Mesendoderm (in vitro differentiated cells): ENCODE measurements at regions not wholly inside any gene's neighbourhood (a gene's known extent, or its start where the extent isn't known, plus 50 kb on each side); places are given as distances from the start of the nearest gene placed in this dataset.
A peak's percentile ranks its signal among the peaks of the same experiment; 100 is the strongest.
"Not testable (repeated sequence)": the region's sequence is repeated elsewhere in the genome, so short reads cannot be mapped to it uniquely, and the experiment has no call there.

Experiments used
- DNase-seq: peaks from one replicate; pipeline ENCODE4 v3.0.0; 2013
- H2AK5ac ChIP-seq: 2 replicates; pipeline ENCODE4 v1.6.1; 2013; ENCODE audit warnings: low read length, inconsistent platforms
- H2BK120ac ChIP-seq: 2 replicates; pipeline ENCODE4 v1.6.1; 2013; ENCODE audit warnings: low read depth, mild to moderate bottlenecking, low read length, moderate library complexity, mixed read lengths
- H2BK15ac ChIP-seq: replicated peaks from 2 replicates; pipeline ENCODE4 v1.6.1; 2013; ENCODE audit warnings: low read depth, mild to moderate bottlenecking, moderate library complexity
- H2BK5ac ChIP-seq: 2 replicates; pipeline ENCODE4 v1.6.1; 2013; ENCODE audit warnings: low read length, inconsistent platforms
- H3K18ac ChIP-seq: 2 replicates; pipeline ENCODE4 v1.6.1; 2013; ENCODE audit warnings: mild to moderate bottlenecking, low read length, mixed read lengths
- H3K23ac ChIP-seq: one replicate; pipeline ENCODE4 v1.6.1; 2013; ENCODE audit warnings: low read length
- H3K27ac ChIP-seq: 2 replicates; pipeline ENCODE4 v1.5.1; 2013; ENCODE audit warnings: low read depth, mild to moderate bottlenecking, inconsistent platforms, low read length, moderate library complexity
- H3K27me3 ChIP-seq: 2 replicates; pipeline ENCODE4 v1.6.1; 2013; ENCODE audit warnings: low read length, control low read depth, mild to moderate bottlenecking, inconsistent platforms; ENCODE audit not compliant: insufficient read depth, poor library complexity
- H3K36me3 ChIP-seq: 2 replicates; pipeline ENCODE4 v1.6.1; 2013; ENCODE audit warnings: low read length, inconsistent platforms; ENCODE audit not compliant: control insufficient read depth, insufficient read depth
- H3K4ac ChIP-seq: one replicate; pipeline ENCODE4 v1.6.1; 2013; ENCODE audit warnings: low read depth, mild to moderate bottlenecking, low read length, moderate library complexity
- H3K4me1 ChIP-seq: 2 replicates; pipeline ENCODE4 v1.6.1; 2013; ENCODE audit warnings: low read depth, low read length, inconsistent platforms; ENCODE audit not compliant: control insufficient read depth
- H3K4me2 ChIP-seq: 2 replicates; pipeline ENCODE4 v1.6.1; 2013; ENCODE audit warnings: low read length
- H3K4me3 ChIP-seq: 2 replicates; pipeline ENCODE4 v1.5.1; 2013; ENCODE audit warnings: mild to moderate bottlenecking, low read length
- H3K56ac ChIP-seq: one replicate; pipeline ENCODE4 v1.6.1; 2013; ENCODE audit warnings: low read length
- H3K79me1 ChIP-seq: 2 replicates; pipeline ENCODE4 v1.6.1; 2013; ENCODE audit warnings: low read length, inconsistent platforms
- H3K79me2 ChIP-seq: 2 replicates; pipeline ENCODE4 v1.6.1; 2013; ENCODE audit warnings: mild to moderate bottlenecking, low read length; ENCODE audit not compliant: control insufficient read depth, insufficient read depth
- H3K9ac ChIP-seq: 2 replicates; pipeline ENCODE4 v1.6.1; 2013; ENCODE audit warnings: low read length, inconsistent platforms
- H4K5ac ChIP-seq: one replicate; pipeline ENCODE4 v1.6.1; 2013; ENCODE audit warnings: low read length
- H4K8ac ChIP-seq: one replicate; pipeline ENCODE4 v1.6.1; 2013; ENCODE audit warnings: low read depth, mild to moderate bottlenecking, control low read depth, low read length, moderate library complexity
- WGBS: extraction: QIAGEN DNeasy Blood & Tissue Kit; methylation state at CpG from one replicate; pipeline ENCODE4 v1.1.7; 2013; ENCODE audit warnings: low lambda C conversion rate, missing lambda C conversion rate; ENCODE audit not compliant: insufficient coverage; ENCODE audit errors: extremely low coverage; 5-methylcytosine and 5-hydroxymethylcytosine counted together

GRCh38 chr10:120239695-120240094, 217.3 kb upstream of the PLPP4 start:
- H3K4ac ChIP-seq, H3K79me1 ChIP-seq, H3K18ac ChIP-seq, H2BK5ac ChIP-seq, H3K79me2 ChIP-seq, H3K4me2 ChIP-seq, H2AK5ac ChIP-seq, H3K36me3 ChIP-seq, H3K23ac ChIP-seq, H2BK120ac ChIP-seq, H4K5ac ChIP-seq, H3K9ac ChIP-seq, H3K4me3 ChIP-seq, H3K27me3 ChIP-seq, H2BK15ac ChIP-seq, H3K56ac ChIP-seq, H3K27ac ChIP-seq, H3K4me1 ChIP-seq, H4K8ac ChIP-seq: not testable (repeated sequence)
- WGBS: no CpG with 5 or more reads among the region's 12 CpGs
- peak; percentile 6 for DNase-seq

DNA sequence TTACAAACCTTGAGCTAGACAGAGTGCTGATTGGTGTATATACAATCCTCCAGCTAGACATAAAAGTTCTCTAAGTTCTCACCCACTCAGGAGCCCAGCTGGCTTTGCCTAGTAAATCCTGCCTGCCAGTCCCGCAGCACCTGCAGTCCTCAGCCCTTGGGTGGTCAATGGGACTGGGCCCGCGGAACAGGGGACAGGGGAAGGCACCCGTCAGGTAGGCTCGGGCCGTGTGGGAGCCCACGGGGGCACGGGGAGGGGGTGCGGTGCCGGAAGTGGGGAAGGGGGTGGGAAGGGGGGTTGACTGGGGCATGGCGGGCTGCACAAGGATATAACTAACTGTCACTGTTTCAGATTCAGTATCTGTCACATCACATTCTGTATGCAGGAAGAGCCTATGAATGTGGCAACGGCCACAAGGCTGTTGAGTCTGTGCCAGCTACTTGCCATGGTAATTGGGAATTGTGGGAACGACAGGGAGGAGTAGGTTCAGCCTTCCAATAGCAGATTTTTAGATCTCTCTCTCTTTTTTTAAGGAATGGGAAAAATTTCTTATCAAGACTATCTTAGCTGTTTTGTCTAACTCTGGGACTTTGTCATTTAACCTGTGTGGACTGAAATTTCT, 205.1 kb upstream of the PLPP4 start:
- no peak overlapping the region for H3K23ac ChIP-seq
- no peak overlapping the region for H2BK5ac ChIP-seq
- H3K56ac ChIP-seq: no peak overlapping the region
- no peaks in the 10 kb centered on the region for H3K79me1 ChIP-seq
- H4K8ac ChIP-seq: no peak overlapping the region
- no peak overlapping the region for H3K4me2 ChIP-seq
- no peaks in the 10 kb centered on the region for H3K4me1 ChIP-seq
- H4K5ac ChIP-seq: no peak overlapping the region
- H3K18ac ChIP-seq: no peak overlapping the region
- no peak overlapping the region for H3K9ac ChIP-seq
- no peaks in the 10 kb centered on the region for H3K36me3 ChIP-seq
- DNase-seq: no peak
- no peak overlapping the region for H3K4me3 ChIP-seq
- H3K27ac ChIP-seq: no peak overlapping the region
- H2AK5ac ChIP-seq: no peak overlapping the region
- no CpG with 5 or more reads among the region's 13 CpGs for WGBS
- no peaks in the 10 kb centered on the region for H3K27me3 ChIP-seq
- no peaks in the 10 kb centered on the region for H3K79me2 ChIP-seq
- no peak overlapping the region for H3K4ac ChIP-seq
- no peak overlapping the region for H2BK120ac ChIP-seq
- no peak overlapping the region for H2BK15ac ChIP-seq

GRCh38 chr10:120253131-120253530, 203.9 kb upstream of the PLPP4 start:
- WGBS: no CpG with 5 or more reads among the region's 3 CpGs
- H3K79me2 ChIP-seq: no peaks in the 10 kb centered on the region
- no peak overlapping the region for H3K23ac ChIP-seq
- no peaks in the 10 kb centered on the region for H3K79me1 ChIP-seq
- H2BK120ac ChIP-seq: no peak overlapping the region
- H4K5ac ChIP-seq: no peak overlapping the region
- H2BK15ac ChIP-seq: no peak overlapping the region
- no peak overlapping the region for H3K4me2 ChIP-seq
- no peak overlapping the region for H2AK5ac ChIP-seq
- no peak overlapping the region for H3K4me3 ChIP-seq
- H3K4ac ChIP-seq: no peak overlapping the region
- H3K36me3 ChIP-seq: no peaks in the 10 kb centered on the region
- no peak overlapping the region for H2BK5ac ChIP-seq
- no peak overlapping the region for H4K8ac ChIP-seq
- no peak overlapping the region for H3K56ac ChIP-seq
- H3K18ac ChIP-seq: no peak overlapping the region
- no peak overlapping the region for H3K9ac ChIP-seq
- DNase-seq: no peak
- no peaks in the 10 kb centered on the region for H3K27me3 ChIP-seq
- no peaks in the 10 kb centered on the region for H3K4me1 ChIP-seq
- H3K27ac ChIP-seq: no peak overlapping the region

DNA sequence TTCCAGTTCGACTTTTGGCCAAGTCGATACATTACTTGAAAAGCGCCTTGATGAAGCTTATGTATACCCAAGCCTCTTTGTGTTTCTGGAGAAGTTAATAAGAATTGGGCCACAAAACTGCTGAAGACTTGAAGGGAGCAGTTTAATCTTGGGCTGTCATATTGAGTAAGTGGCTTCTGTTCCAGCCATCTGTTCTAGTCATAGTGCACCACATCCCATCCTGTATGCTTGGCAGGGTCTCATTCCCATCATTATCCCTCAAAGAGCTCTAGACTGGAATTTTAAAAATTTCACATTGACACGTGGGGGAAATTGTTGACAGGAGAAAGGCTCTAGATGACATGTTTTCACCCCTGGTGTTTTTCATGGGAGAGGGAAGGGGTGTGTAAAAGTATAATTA, 196.6 kb upstream of the PLPP4 start:
- no peak overlapping the region for H3K27ac ChIP-seq
- no CpG with 5 or more reads among the region's 4 CpGs for WGBS
- no peak for DNase-seq
- peak overlapping the region; percentile 21 for H2BK120ac ChIP-seq
- no peaks in the 10 kb centered on the region for H3K36me3 ChIP-seq
- H3K23ac ChIP-seq: no peak overlapping the region
- H4K5ac ChIP-seq: no peak overlapping the region
- no peak overlapping the region for H3K9ac ChIP-seq
- no peak overlapping the region for H2BK15ac ChIP-seq
- H3K56ac ChIP-seq: no peak overlapping the region
- H3K4ac ChIP-seq: no peak overlapping the region
- H3K79me2 ChIP-seq: no peaks in the 10 kb centered on the region
- H4K8ac ChIP-seq: no peak overlapping the region
- H3K4me1 ChIP-seq: no peaks in the 10 kb centered on the region
- H3K18ac ChIP-seq: no peak overlapping the region
- H2AK5ac ChIP-seq: no peak overlapping the region
- H3K79me1 ChIP-seq: no peaks in the 10 kb centered on the region
- no peak overlapping the region for H2BK5ac ChIP-seq
- H3K27me3 ChIP-seq: no peaks in the 10 kb centered on the region
- no peak overlapping the region for H3K4me2 ChIP-seq
- H3K4me3 ChIP-seq: no peak overlapping the region

GRCh38 chr10:120262857-120263547, 194.0 kb upstream of the PLPP4 start:
- H2AK5ac ChIP-seq: no peak overlapping the region
- H3K4me3 ChIP-seq: no peak overlapping the region
- H3K18ac ChIP-seq: no peak overlapping the region
- no peaks in the 10 kb centered on the region for H3K79me1 ChIP-seq
- H3K4me2 ChIP-seq: no peak overlapping the region
- no peak overlapping the region for H2BK5ac ChIP-seq
- no peaks in the 10 kb centered on the region for H3K27me3 ChIP-seq
- H3K56ac ChIP-seq: no peak overlapping the region
- H3K9ac ChIP-seq: no peak overlapping the region
- no peak overlapping the region for H2BK15ac ChIP-seq
- no peak for DNase-seq
- H3K23ac ChIP-seq: no peak overlapping the region
- H4K5ac ChIP-seq: no peak overlapping the region
- H3K36me3 ChIP-seq: no peaks in the 10 kb centered on the region
- H3K79me2 ChIP-seq: no peaks in the 10 kb centered on the region
- WGBS: no CpG with 5 or more reads among the region's 1 CpG
- no peak overlapping the region for H3K4ac ChIP-seq
- H3K4me1 ChIP-seq: no peaks in the 10 kb centered on the region
- no peak overlapping the region for H4K8ac ChIP-seq
- no peak overlapping the region for H2BK120ac ChIP-seq
- H3K27ac ChIP-seq: no peak overlapping the region

GRCh38 chr10:120266022-120266421, 191.0 kb upstream of the PLPP4 start:
- no peak overlapping the region for H2BK120ac ChIP-seq

More at GRCh38 chr10:120266022-120266421, 191.0 kb upstream of the PLPP4 start:
- Histone ChIP-seq H2AK5ac (no peak overlapping the region), H3K56ac (no peak overlapping the region), H3K18ac (no peak overlapping the region), H3K4me1 (no peaks in the 10 kb centered on the region), H4K8ac (no peak overlapping the region), H3K79me1 (no peaks in the 10 kb centered on the region), H3K4me2 (no peak overlapping the region), H3K79me2 (no peaks in the 10 kb centered on the region), H3K23ac (no peak overlapping the region), H3K4me3 (no peak overlapping the region), H3K27me3 (no peaks in the 10 kb centered on the region), H2BK5ac (no peak overlapping the region), H4K5ac (no peak overlapping the region), H3K4ac (no peak overlapping the region), H3K36me3 (no peaks in the 10 kb centered on the region), H2BK15ac (no peak overlapping the region), H3K9ac (no peak overlapping the region), H3K27ac (no peak overlapping the region)
- no CpG with 5 or more reads among the region's 3 CpGs for WGBS
- DNase-seq: no peak
